ENCODE measurements at regions not wholly inside any gene's neighbourhood (a gene's known extent, or its start where the extent isn't known, plus 50 kb on each side); places are given as distances from the start of the nearest gene placed in this dataset.

- TF ChIP-seq EP300 (IDR thresholded peaks at IDR 0.05; ENCODE audit: borderline replicate concordance in 1 of 2, control insufficient read depth in 1 of 2, low read depth in 2 of 2, low read length in 2 of 2) = no peak
- no peak for TF ChIP-seq POU2F2 (IDR thresholded peaks at IDR 0.05; ENCODE audit: borderline replicate concordance, low read depth, low read length)
- no peak for TF ChIP-seq YY1 (IDR thresholded peaks at IDR 0.05; ENCODE audit: low read depth, low read length)
- no peak for TF ChIP-seq SUZ12 (IDR thresholded peaks at IDR 0.05; ENCODE audit: unreplicated experiment)
Observed at GRCh38 chr17:33527290-33527689, 234.2 kb upstream of the ASIC2 start.

Data from GM12878 (cell line).